NCI-H2227 (cell line): ENCODE measurements at regions not wholly inside any gene's neighbourhood (a gene's known extent, or its start where the extent isn't known, plus 50 kb on each side); places are given as distances from the start of the nearest gene placed in this dataset.
A peak's percentile ranks its signal among the peaks of the same experiment; 100 is the strongest.
"Not testable (repeated sequence)": the region's sequence is repeated elsewhere in the genome, so short reads cannot be mapped to it uniquely, and the experiment has no call there.

Source experiments
- DNase-seq: peaks from one replicate; lab custom pipeline; 2025; ENCODE audit not compliant: unreplicated experiment; lab: John Stamatoyannopoulos, UW

- no peak for DNase-seq
These were observed 256.9 kb downstream of the SPRY2 start for GRCh38 chr13:80083853-80084676.

GRCh38 chr13:80083081-80083852, 257.7 kb downstream of the SPRY2 start:
- peak; percentile 52 for DNase-seq

GRCh38 chr13:80082396-80083080, 258.4 kb downstream of the SPRY2 start:
- DNase-seq = no peak

- no peak for DNase-seq
These were observed 266.1 kb downstream of the SPRY2 start for GRCh38 chr13:80074811-80075210.

GRCh38 chr13:80074143-80074752, 266.7 kb downstream of the SPRY2 start:
- no peak for DNase-seq

- no peak for DNase-seq
These were observed 268.7 kb downstream of the SPRY2 start for GRCh38 chr13:80072231-80072630.

GRCh38 chr13:80070024-80070703, 270.8 kb downstream of the SPRY2 start:
- no peak for DNase-seq

- DNase-seq = no peak
These were observed 271.6 kb downstream of the SPRY2 start for GRCh38 chr13:80069374-80069773.

GRCh38 chr13:80065996-80066395, 274.9 kb downstream of the SPRY2 start:
- no peak for DNase-seq

GRCh38 chr13:80062416-80062815, 278.5 kb downstream of the SPRY2 start:
- not testable (repeated sequence) for DNase-seq

GRCh38 chr13:80059789-80060188, 281.1 kb downstream of the SPRY2 start:
- no peak for DNase-seq

GRCh38 chr13:80058626-80059025, 282.3 kb downstream of the SPRY2 start:
- DNase-seq = no peak

GRCh38 chr13:80055847-80056246, 285.1 kb downstream of the SPRY2 start:
- DNase-seq = no peak

GRCh38 chr13:80054806-80055205, 286.1 kb downstream of the SPRY2 start:
- no peak for DNase-seq

- DNase-seq = no peak
These were observed 288.6 kb downstream of the SPRY2 start for GRCh38 chr13:80052286-80052685.

GRCh38 chr13:80050252-80050651, 290.7 kb downstream of the SPRY2 start:
- DNase-seq = no peak

GRCh38 chr13:80048802-80049201, 292.1 kb downstream of the SPRY2 start:
- peak; percentile 69 for DNase-seq

- no peak for DNase-seq
These were observed 292.9 kb downstream of the SPRY2 start for GRCh38 chr13:80048030-80048429.

GRCh38 chr13:80047406-80047805, 293.5 kb downstream of the SPRY2 start:
- no peak for DNase-seq

GRCh38 chr13:80040981-80041317, 300.0 kb downstream of the SPRY2 start:
- DNase-seq = no peak
